WTC11 (cell line): ENCODE measurements at regions not wholly inside any gene's neighbourhood (a gene's known extent, or its start where the extent isn't known, plus 50 kb on each side); places are given as distances from the start of the nearest gene placed in this dataset.
A peak's percentile ranks its signal among the peaks of the same experiment; 100 is the strongest.

Experiments
- ATAC-seq: fragments of 200-7000 bp; cut with Tn5 transposase; 2 replicates; pipeline ENCODE4 v1.10.0; 2021; ENCODE audit warnings: mild to moderate bottlenecking, moderate library complexity
- CTCF ChIA-PET: fragments of 300-600 bp; sonication (Branson Sonifier 250); formaldehyde crosslinking; loops from one replicate; lab custom pipeline; 2021; ENCODE audit warnings: antibody characterized with exemption; lab: Charles Lee
- POLR2A ChIA-PET: fragments of 350-600 bp; sonication (Branson Sonifier 250); formaldehyde crosslinking; loops from one replicate; lab custom pipeline; 2021; ENCODE audit warnings: antibody characterized with exemption; lab: Charles Lee
- DNase-seq: peaks from one replicate; pipeline ENCODE4 v3.0.0; 2021; ENCODE audit warnings: low spot score
- H3K27ac Mint-ChIP-seq: 2 replicates; pipeline ENCODE4 v1.8.0; 2021; ENCODE audit warnings: mixed read lengths
- H3K27me3 Mint-ChIP-seq: 2 replicates; pipeline ENCODE4 v1.8.0; 2021; ENCODE audit warnings: low read depth, mild to moderate bottlenecking, moderate library complexity, mixed read lengths
- H3K36me3 Mint-ChIP-seq: 2 replicates; pipeline ENCODE4 v1.8.0; 2021; ENCODE audit warnings: mixed read lengths
- H3K4me1 Mint-ChIP-seq: 2 replicates; pipeline ENCODE4 v1.8.0; 2022; ENCODE audit warnings: mixed read lengths
- H3K4me3 Mint-ChIP-seq: 2 replicates; pipeline ENCODE4 v1.8.0; 2021; ENCODE audit warnings: mild to moderate bottlenecking, moderate library complexity, mixed read lengths
- H3K9me3 Mint-ChIP-seq: 2 replicates; pipeline ENCODE4 v1.8.0; 2021; ENCODE audit warnings: mixed read lengths
- ATF2 ChIP-seq: sonication (generic); formaldehyde crosslinking; IDR thresholded peaks from 2 replicates; pipeline ENCODE4 v1.8.1; 2022; ENCODE audit warnings: low read depth, missing genetic modification reagents, borderline replicate concordance
- ATF3 ChIP-seq: sonication (generic); formaldehyde crosslinking; conservative IDR thresholded peaks from 2 replicates; pipeline ENCODE4 v1.8.1; 2022; ENCODE audit warnings: mild to moderate bottlenecking, missing genetic modification reagents
- ESRRA ChIP-seq: sonication (generic); formaldehyde crosslinking; IDR thresholded peaks from 2 replicates; pipeline ENCODE4 v1.8.1; 2022; ENCODE audit warnings: mild to moderate bottlenecking, missing genetic modification reagents, borderline replicate concordance
- FOXJ3 ChIP-seq: sonication (generic); formaldehyde crosslinking; IDR thresholded peaks from 2 replicates; pipeline ENCODE4 v1.9.0; 2021; ENCODE audit warnings: missing genetic modification reagents, mild to moderate bottlenecking, borderline replicate concordance
- GRHL2 ChIP-seq: fragments of 250-450 bp; sonication (Bioruptor Pico); IDR thresholded peaks from 2 replicates; pipeline ENCODE4 v1.8.0; 2022; ENCODE audit warnings: mild to moderate bottlenecking, moderate library complexity; ENCODE audit not compliant: insufficient replicate concordance, severe bottlenecking
- HMGXB4 ChIP-seq: sonication (generic); formaldehyde crosslinking; IDR thresholded peaks from 2 replicates; pipeline ENCODE4 v1.8.1; 2023; ENCODE audit warnings: mild to moderate bottlenecking, moderate library complexity, missing genetic modification reagents
- IRF1 ChIP-seq: sonication (generic); formaldehyde crosslinking; IDR thresholded peaks from 2 replicates; pipeline ENCODE4 v1.8.0; 2023; ENCODE audit warnings: missing genetic modification reagents
- KAT7 ChIP-seq: sonication (generic); formaldehyde crosslinking; IDR thresholded peaks from 2 replicates; pipeline ENCODE4 v1.8.1; 2023; ENCODE audit warnings: missing genetic modification reagents, mild to moderate bottlenecking, borderline replicate concordance
- NFYB ChIP-seq: sonication (generic); formaldehyde crosslinking; conservative IDR thresholded peaks from 2 replicates; pipeline ENCODE4 v1.8.0; 2022; ENCODE audit warnings: low read depth, missing genetic modification reagents
- NR3C1 ChIP-seq: sonication (generic); formaldehyde crosslinking; conservative IDR thresholded peaks from 2 replicates; pipeline ENCODE4 v1.8.1; 2023; ENCODE audit warnings: low read depth, mild to moderate bottlenecking, missing genetic modification reagents
- PRRX2 ChIP-seq: fragments of 250-450 bp; sonication (Bioruptor Pico); IDR thresholded peaks from 2 replicates; pipeline ENCODE4 v1.8.0; 2021; ENCODE audit warnings: mild to moderate bottlenecking
- SMAD3 ChIP-seq: sonication (generic); formaldehyde crosslinking; IDR thresholded peaks from 2 replicates; pipeline ENCODE4 v1.8.0; 2022; ENCODE audit warnings: missing genetic modification reagents, mild to moderate bottlenecking, borderline replicate concordance
- TCF7 ChIP-seq: sonication (generic); formaldehyde crosslinking; IDR thresholded peaks from 2 replicates; pipeline ENCODE4 v1.8.0; 2022; ENCODE audit warnings: mild to moderate bottlenecking, low read depth, missing genetic modification reagents, moderate library complexity
- TP53 ChIP-seq: sonication (generic); formaldehyde crosslinking; IDR thresholded peaks from 2 replicates; pipeline ENCODE4 v1.8.1; 2023; ENCODE audit warnings: mild to moderate bottlenecking, missing genetic modification reagents
- ZNF121 ChIP-seq: sonication (generic); formaldehyde crosslinking; IDR thresholded peaks from 2 replicates; pipeline ENCODE4 v1.8.0; 2023; ENCODE audit warnings: missing genetic modification reagents
- ZNF317 ChIP-seq: sonication (generic); formaldehyde crosslinking; IDR thresholded peaks from 2 replicates; pipeline ENCODE4 v1.8.1; 2023; ENCODE audit warnings: low read depth, mild to moderate bottlenecking, moderate library complexity, missing genetic modification reagents, borderline replicate concordance
- ZNF423 ChIP-seq: fragments of 250-450 bp; sonication (Bioruptor Pico); IDR thresholded peaks from 2 replicates; pipeline ENCODE4 v2.1.2; 2022; ENCODE audit warnings: mild to moderate bottlenecking, moderate library complexity
- ZNF532 ChIP-seq: fragments of 250-450 bp; sonication (Bioruptor Pico); IDR thresholded peaks from 2 replicates; pipeline ENCODE4 v1.9.0; 2021; ENCODE audit warnings: mild to moderate bottlenecking, borderline replicate concordance
- ZNF671 ChIP-seq: fragments of 250-450 bp; sonication (Bioruptor Pico); IDR thresholded peaks from 2 replicates; pipeline ENCODE4 v1.8.0; 2021; ENCODE audit warnings: mild to moderate bottlenecking
- ZSCAN18 ChIP-seq: fragments of 250-450 bp; sonication (Bioruptor Pico); IDR thresholded peaks from 2 replicates; pipeline ENCODE4 v2.1.2; 2022; ENCODE audit warnings: mild to moderate bottlenecking, moderate library complexity

- TF ChIP-seq NFYB (CRISPR knock-in tag) (no peak), ZNF532 (CRISPR knock-in tag) (no peak), FOXJ3 (CRISPR knock-in tag) (no peak), IRF1 (CRISPR knock-in tag) (no peak), ESRRA (CRISPR knock-in tag) (no peak), NR3C1 (CRISPR knock-in tag) (no peak), ZNF423 (no peak), HMGXB4 (CRISPR knock-in tag) (no peak), SMAD3 (CRISPR knock-in tag) (no peak), GRHL2 (CRISPR knock-in tag) (no peak), PRRX2 (no peak), ATF2 (no peak), ZNF121 (CRISPR knock-in tag) (no peak), ATF3 (CRISPR knock-in tag) (no peak), ZSCAN18 (CRISPR knock-in tag) (no peak), TCF7 (CRISPR knock-in tag) (no peak), TP53 (no peak), ZNF317 (CRISPR knock-in tag) (no peak), ZNF671 (CRISPR knock-in tag) (no peak), KAT7 (CRISPR knock-in tag) (no peak)
- CTCF ChIA-PET: interaction anchor here (0.8 to 1.7 kb wide), 5 partner anchors 25 to 754 kb away, joined by 3 to 6 read pairs (median 3); no protein-coding TSS in a partner anchor
- ATAC-seq (peak; percentile 68), DNase-seq (no peak)
- H3K27ac Mint-ChIP-seq: 0 out of 2 replicates have a peak overlapping the region, but pooled peaks have one; percentile 64
- H3K27me3 Mint-ChIP-seq: no peaks in the 10 kb centered on the region
- peaks cover 15% of the 10 kb centered on the region for H3K4me1 Mint-ChIP-seq
- no peaks in the 10 kb centered on the region for H3K9me3 Mint-ChIP-seq
- H3K4me3 Mint-ChIP-seq: no peak overlapping the region
- no peaks in the 10 kb centered on the region for H3K36me3 Mint-ChIP-seq
- POLR2A ChIA-PET: no interaction called here
Measured at GRCh38 chr7:37577412-37577811, 106.2 kb upstream of the GPR141 start.
